Endodermal cell (in vitro differentiated cells): ENCODE measurements at regions not wholly inside any gene's neighbourhood (a gene's known extent, or its start where the extent isn't known, plus 50 kb on each side); places are given as distances from the start of the nearest gene placed in this dataset.

Source experiments
- DNase-seq: peaks from one replicate; pipeline ENCODE4 v3.0.0-alpha.2; 2017
- H3K27ac ChIP-seq: 2 replicates; pipeline ENCODE4 v1.5.1; 2013; ENCODE audit warnings: mild to moderate bottlenecking, low read depth, low read length, moderate library complexity
- H3K27me3 ChIP-seq: 2 replicates; pipeline ENCODE4 v1.6.1; 2013; ENCODE audit warnings: mild to moderate bottlenecking, low read length, moderate library complexity; ENCODE audit not compliant: insufficient read depth, control insufficient read depth, poor library complexity, severe bottlenecking
- H3K36me3 ChIP-seq: 2 replicates; pipeline ENCODE4 v1.7.0; 2013; ENCODE audit warnings: mild to moderate bottlenecking, low read length, moderate library complexity; ENCODE audit not compliant: control insufficient read depth, insufficient read depth
- H3K4me1 ChIP-seq: one replicate; pipeline ENCODE4 v1.7.0; 2013; ENCODE audit warnings: low read length; ENCODE audit not compliant: control insufficient read depth, insufficient read depth
- H3K4me3 ChIP-seq: 2 replicates; pipeline ENCODE4 v1.5.1; 2013; ENCODE audit warnings: mild to moderate bottlenecking, low read length, moderate library complexity
- H3K9ac ChIP-seq: 2 replicates; pipeline ENCODE4 v1.6.1; 2013; ENCODE audit warnings: mild to moderate bottlenecking, low read length, moderate library complexity; ENCODE audit not compliant: poor library complexity, severe bottlenecking; ENCODE audit errors: extremely low read depth
- H3K9me3 ChIP-seq: 2 replicates; pipeline ENCODE4 v1.6.1; 2013; ENCODE audit warnings: mild to moderate bottlenecking, low read length, moderate library complexity; ENCODE audit not compliant: control insufficient read depth
- H3K27ac Mint-ChIP-seq: 2 replicates; pipeline ENCODE4 v1.8.0; 2020; ENCODE audit warnings: mixed read lengths
- H3K27me3 Mint-ChIP-seq: 2 replicates; pipeline ENCODE4 v1.8.0; 2021; ENCODE audit warnings: mild to moderate bottlenecking, mixed read lengths; ENCODE audit not compliant: insufficient read depth
- H3K36me3 Mint-ChIP-seq: 2 replicates; pipeline ENCODE4 v1.8.0; 2020; ENCODE audit warnings: low read depth, mixed read lengths
- H3K4me1 Mint-ChIP-seq: 2 replicates; pipeline ENCODE4 v1.8.0; 2020; ENCODE audit warnings: mixed read lengths
- H3K4me3 Mint-ChIP-seq: 2 replicates; pipeline ENCODE4 v1.8.0; 2020; ENCODE audit warnings: mild to moderate bottlenecking, moderate library complexity, mixed read lengths
- H3K9me3 Mint-ChIP-seq: 2 replicates; pipeline ENCODE4 v1.8.0; 2020; ENCODE audit warnings: mild to moderate bottlenecking, mixed read lengths
- WGBS, 2 experiments: methylation state at CpG; one replicate each; pipeline versions ENCODE4 v1.1.5 to v1.1.7; 2013; ENCODE audit warnings: missing lambda C conversion rate in 2 of 2, mixed read lengths in 1 of 2; ENCODE audit not compliant: insufficient coverage in 1 of 2, insufficient read length in 1 of 2; 5-methylcytosine and 5-hydroxymethylcytosine counted together
- TF ChIP-seq, protein P1 (sequence below): fragments of 200-600 bp; sonication (generic); conservative IDR thresholded peaks from 2 replicates; pipeline ENCODE4 v1.5.0; 2021; ENCODE audit warnings: antibody characterized with exemption, mild to moderate bottlenecking

DNA sequence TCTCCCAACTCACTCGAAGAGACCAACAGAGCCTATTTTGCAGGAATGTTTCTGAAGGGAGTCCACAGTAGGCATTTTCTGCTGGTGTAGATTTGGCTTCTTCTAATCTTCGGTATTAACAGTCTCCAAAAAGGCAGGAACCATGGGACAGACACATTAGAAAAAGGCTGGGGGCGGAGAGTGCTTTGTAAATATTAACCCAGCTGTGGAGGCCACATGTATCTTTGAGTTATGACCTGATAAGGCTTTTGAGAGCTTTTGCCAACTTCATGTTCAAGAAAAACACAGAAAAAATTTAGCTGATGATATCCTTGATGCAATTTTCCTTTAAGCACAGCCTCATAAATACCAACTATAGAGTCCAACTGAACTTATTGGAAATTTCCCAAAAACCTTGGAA, 119.4 kb upstream of the TSHZ2 start:
- Histone ChIP-seq H3K9me3 (no peaks in the 10 kb centered on the region), H3K27ac (no peak overlapping the region), H3K36me3 (no peaks in the 10 kb centered on the region), H3K9ac (no peak overlapping the region), H3K4me1 (peaks cover 5% of the 10 kb centered on the region), H3K27me3 (no peaks in the 10 kb centered on the region), H3K4me3 (no peak overlapping the region)
- Mint-ChIP-seq H3K4me3 (no peak overlapping the region), H3K27me3 (peaks cover 3% of the 10 kb centered on the region), H3K9me3 (no peaks in the 10 kb centered on the region), H3K4me1 (peaks cover 5% of the 10 kb centered on the region), H3K36me3 (no peaks in the 10 kb centered on the region), H3K27ac (no peak overlapping the region)
- TF ChIP-seq, protein P1, sequence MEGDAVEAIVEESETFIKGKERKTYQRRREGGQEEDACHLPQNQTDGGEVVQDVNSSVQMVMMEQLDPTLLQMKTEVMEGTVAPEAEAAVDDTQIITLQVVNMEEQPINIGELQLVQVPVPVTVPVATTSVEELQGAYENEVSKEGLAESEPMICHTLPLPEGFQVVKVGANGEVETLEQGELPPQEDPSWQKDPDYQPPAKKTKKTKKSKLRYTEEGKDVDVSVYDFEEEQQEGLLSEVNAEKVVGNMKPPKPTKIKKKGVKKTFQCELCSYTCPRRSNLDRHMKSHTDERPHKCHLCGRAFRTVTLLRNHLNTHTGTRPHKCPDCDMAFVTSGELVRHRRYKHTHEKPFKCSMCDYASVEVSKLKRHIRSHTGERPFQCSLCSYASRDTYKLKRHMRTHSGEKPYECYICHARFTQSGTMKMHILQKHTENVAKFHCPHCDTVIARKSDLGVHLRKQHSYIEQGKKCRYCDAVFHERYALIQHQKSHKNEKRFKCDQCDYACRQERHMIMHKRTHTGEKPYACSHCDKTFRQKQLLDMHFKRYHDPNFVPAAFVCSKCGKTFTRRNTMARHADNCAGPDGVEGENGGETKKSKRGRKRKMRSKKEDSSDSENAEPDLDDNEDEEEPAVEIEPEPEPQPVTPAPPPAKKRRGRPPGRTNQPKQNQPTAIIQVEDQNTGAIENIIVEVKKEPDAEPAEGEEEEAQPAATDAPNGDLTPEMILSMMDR, result no peak
- WGBS, 2 experiments, result 83 to 92% methylated on average over 3 of the region's 3 CpGs
- DNase-seq, result no peak

DNA sequence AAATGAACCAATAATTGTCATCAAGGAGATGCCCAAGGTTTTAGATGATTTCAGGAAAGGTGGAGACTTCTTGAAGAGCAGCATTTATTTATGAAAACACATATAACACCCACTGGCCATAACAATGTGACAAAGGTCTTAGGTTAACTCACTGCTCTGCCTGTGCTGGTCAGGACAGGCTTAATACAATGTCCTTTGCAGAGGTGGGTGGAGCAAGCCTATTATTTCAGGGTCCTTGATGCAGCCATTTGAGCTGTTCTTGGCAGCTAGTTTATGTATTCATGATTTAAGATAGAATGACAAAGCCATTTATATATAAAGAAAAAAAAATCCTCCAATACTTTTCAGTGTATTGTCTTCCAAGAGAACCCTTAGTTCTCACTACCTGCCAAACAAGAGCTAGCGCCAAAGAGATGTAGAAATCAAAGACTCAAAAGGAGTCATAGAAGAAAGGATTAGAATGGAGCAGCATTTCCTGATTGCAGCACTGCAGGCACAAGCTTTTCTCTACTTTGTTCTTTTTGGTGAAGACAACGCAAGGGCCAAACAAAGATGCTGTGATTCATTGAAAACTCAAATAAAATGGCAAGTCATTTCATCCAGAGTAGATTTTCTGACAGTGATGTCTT, 124.3 kb upstream of the TSHZ2 start:
- H3K9me3 ChIP-seq, result no peaks in the 10 kb centered on the region
- no peak overlapping the region for H3K4me3 ChIP-seq
- no peaks in the 10 kb centered on the region for H3K9me3 Mint-ChIP-seq
- H3K9ac ChIP-seq, result no peak overlapping the region
- no peaks in the 10 kb centered on the region for H3K36me3 ChIP-seq
- TF ChIP-seq, protein P1, result no peak
- no peak overlapping the region for H3K4me3 Mint-ChIP-seq
- peaks cover 8% of the 10 kb centered on the region for H3K27me3 Mint-ChIP-seq
- no peaks in the 10 kb centered on the region for H3K36me3 Mint-ChIP-seq
- H3K4me1 ChIP-seq, result peaks cover 5% of the 10 kb centered on the region
- H3K27ac Mint-ChIP-seq, result no peak overlapping the region
- no peak overlapping the region for H3K27ac ChIP-seq
- H3K27me3 ChIP-seq, result no peaks in the 10 kb centered on the region
- DNase-seq, result no peak
- peaks cover 9% of the 10 kb centered on the region for H3K4me1 Mint-ChIP-seq
- WGBS, 2 experiments, result 88 to 98% methylated on average over 1 to 2 of the region's 2 CpGs

DNA sequence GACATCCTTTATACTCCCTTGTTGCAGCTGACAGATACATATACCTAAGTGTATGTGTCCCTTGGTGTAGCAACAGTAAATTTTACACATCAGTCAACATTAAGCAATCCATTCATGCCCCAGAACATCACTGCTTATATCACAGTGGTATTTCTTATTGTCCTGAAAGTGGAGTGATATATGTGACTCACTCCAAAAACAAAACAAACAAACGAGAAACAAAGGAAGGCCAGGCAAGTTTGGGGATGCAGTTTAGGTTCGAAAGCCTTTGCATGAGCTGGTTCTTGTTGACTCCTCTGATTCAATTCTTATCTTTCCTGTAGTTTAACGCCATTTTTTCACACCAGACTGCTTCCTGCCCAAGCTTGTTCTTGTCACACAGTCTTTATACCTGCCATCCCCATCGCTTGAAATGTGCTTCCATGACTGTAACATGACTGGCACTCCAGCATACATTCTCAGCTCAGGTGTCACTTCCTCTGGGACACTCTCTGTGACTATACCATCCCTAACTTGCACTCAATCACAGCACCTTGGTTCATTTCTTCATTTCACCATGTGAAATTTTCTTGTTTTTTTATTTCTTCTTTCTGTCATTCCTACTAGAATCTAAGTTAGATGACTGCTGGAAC, 125.0 kb upstream of the TSHZ2 start:
- Mint-ChIP-seq H3K36me3 (no peaks in the 10 kb centered on the region), H3K27ac (no peak overlapping the region), H3K4me3 (no peak overlapping the region), H3K27me3 (peaks cover 8% of the 10 kb centered on the region), H3K4me1 (peaks cover 4% of the 10 kb centered on the region), H3K9me3 (no peaks in the 10 kb centered on the region)
- no peak overlapping the region for H3K9ac ChIP-seq
- WGBS, 2 experiments, result 90 to 97% methylated on average over 4 of the region's 4 CpGs
- no peak overlapping the region for H3K4me3 ChIP-seq
- DNase-seq, result no peak
- H3K27ac ChIP-seq, result no peak overlapping the region
- no peaks in the 10 kb centered on the region for H3K36me3 ChIP-seq
- H3K9me3 ChIP-seq, result no peaks in the 10 kb centered on the region
- TF ChIP-seq, protein P1, result no peak
- H3K27me3 ChIP-seq, result no peaks in the 10 kb centered on the region
- H3K4me1 ChIP-seq, result no peaks in the 10 kb centered on the region
